SIG-M5 treated with dmso at 0.1 percent for 504 hours (cell line): ENCODE measurements at regions not wholly inside any gene's neighbourhood (a gene's known extent, or its start where the extent isn't known, plus 50 kb on each side); places are given as distances from the start of the nearest gene placed in this dataset.
"Not testable (repeated sequence)": the region's sequence is repeated elsewhere in the genome, so short reads cannot be mapped to it uniquely, and the experiment has no call there.

ENCODE experiments used
- DNase-seq: peaks from one replicate; lab custom pipeline; 2025; ENCODE audit not compliant: unreplicated experiment; lab: John Stamatoyannopoulos, UW

DNA sequence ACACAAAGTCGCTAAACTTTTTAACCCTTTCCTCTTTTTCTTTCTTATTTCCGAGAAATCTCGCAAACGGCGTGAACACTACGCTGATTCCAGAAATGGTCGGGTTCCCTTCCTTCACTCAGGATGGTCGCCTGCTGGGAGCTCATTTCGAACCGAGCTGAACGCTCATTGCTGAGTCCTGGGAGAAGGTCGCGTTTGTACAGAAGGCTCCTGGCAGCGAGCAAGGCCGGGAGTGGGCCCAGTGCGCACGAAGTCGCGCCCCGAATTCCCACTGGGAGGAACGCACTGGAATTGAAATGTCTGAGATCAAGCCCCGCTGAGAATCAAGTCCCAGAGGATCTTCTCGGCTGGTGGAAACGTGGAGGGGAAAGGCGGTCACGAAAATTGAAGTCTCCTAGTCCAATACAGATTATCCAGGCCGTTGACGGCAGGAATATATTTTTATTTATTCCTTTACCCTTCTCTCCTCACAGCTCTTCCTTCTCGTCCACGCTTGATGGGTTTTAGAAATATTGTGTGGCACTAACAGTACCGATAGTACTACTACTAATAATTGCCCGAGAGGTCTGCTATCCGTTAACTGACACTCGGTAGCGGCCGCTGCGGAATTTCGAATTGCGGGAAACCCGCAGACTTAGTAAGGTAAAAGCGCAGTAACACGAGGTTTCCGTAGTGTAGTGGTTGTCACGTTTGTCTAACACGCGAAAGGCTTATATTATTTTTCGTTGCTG is 207.2 kb upstream of the ZNF184 start:
- DNase-seq: no peak

DNA sequence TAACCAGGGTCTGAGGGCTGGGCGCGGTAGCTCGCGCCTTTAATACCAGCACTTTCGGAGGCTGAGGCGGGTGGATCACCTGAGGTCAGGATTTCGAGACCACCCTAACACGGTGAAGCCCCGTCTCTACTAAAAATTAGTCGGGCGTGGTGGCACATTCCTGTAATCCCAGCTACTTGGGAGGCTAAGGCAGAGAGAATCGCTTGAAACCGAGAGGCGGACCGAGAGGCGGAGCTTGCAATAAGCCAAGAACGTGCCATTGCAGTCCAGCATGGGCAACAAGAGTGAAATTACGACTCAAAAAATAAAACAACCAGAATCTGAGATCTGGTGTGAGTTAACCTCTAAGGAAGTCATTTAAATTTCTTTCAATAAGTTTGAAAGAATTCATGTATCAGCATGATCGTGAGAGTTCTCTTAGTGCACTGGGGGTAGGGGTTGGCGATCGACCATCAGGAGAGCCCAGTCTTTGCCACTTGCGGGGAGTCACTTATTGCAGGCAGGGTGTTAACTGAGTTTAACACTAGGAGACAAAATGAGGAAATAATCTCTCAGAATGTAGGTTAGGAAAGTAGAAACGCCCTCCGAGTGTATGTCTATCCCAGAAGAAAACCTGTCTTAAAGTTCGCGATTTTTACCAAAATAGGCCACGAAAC is 206.5 kb upstream of the ZNF184 start:
- DNase-seq: peak; percentile 38

- no peak for DNase-seq
Observed at GRCh38 chr6:27678469-27678868, 205.6 kb upstream of the ZNF184 start.

GRCh38 chr6:27674882-27675281 is 202.0 kb upstream of the ZNF184 start:
- DNase-seq: no peak

DNA sequence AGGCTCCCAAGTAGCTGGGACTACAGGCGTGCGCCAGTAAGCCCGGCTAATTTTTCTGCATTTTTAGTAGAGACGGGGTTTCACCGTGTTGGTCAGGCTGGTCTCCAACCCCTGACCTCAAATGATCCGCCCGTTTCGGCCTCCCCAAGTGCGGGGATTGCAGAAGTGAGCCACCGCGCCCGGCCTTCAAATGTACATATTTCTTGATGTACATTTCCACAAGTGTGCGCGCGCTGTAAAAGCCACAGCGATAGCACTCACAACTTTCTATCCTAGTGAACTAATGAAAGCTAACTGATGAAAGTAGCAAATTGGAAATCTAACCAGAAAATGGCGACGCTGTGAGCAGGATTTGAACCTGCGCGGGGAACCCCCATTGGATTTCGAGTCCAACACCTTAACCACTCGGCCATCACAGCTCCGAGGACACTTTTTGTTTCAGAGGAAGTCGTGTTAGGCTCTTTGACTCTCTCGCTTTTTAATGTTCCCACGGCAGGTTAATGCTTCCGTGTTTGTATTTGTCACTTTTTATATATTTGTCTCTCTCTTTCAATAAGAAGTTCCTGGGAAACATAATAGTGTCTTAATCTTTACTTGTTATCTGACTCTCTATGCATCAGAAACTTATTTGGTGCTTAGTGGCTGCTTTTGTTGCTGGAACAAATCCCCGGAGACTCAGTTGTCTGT is 199.4 kb upstream of the ZNF184 start:
- peak; percentile 43 for DNase-seq

- peak; percentile 30 for DNase-seq
Observed at GRCh38 chr6:27669624-27670301, 196.9 kb upstream of the ZNF184 start.

DNA sequence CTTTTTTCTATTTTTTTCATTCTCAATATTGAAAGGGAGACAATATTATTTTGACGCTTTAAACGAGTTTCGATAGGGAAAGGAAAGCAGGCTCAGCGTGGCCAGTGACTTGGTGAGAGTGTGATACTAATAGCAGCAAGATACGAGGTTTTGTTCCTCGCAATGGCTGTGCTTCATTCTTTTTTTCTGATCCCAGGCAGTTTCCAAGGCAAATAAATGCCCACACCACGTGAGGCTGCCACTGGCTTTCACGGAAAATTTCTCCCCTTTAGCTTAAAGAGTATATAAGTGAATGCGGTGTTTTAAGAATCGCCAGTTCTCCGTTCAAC is 196.4 kb upstream of the ZNF184 start:
- peak; percentile 35 for DNase-seq

DNA sequence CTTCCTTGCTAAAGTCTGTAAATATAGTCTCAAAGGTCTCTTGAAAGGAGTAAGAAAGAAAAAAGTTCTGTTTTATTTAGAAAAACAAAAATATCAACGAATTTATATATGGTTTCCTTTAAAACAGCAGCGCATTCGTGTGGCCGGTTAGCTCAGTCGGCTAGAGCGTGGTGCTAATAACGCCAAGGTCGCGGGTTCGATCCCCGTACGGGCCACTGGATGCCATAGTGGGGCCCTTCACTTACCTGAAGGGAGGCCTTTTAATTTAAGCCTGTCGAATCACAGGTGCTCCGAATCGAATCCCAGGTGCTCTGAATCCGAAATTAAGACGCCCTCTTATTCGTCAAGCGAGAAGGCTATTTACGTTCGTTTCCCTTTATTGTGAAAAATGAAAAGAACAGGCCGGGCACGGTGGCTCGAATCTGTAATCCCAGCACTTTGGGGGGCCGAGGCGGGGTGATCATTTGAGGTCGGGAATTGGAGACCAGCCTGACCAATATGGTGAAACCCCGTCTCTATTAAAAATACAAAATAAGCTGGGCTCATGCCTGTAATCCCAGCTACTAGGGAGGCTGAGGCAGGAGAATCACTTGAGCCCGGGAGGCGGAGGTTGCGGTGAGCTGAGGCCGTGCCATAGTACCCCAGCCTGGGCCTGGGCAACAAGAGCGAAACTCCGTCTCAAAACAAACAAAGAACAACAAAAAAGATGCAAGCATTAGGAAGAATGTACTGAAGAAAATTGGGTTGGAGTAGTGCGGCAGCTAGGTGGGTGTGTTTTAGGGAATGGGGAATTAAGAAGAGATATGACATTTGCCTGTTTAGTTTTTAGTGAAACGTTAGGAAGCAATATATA is 195.8 kb upstream of the ZNF184 start:
- DNase-seq: peak; percentile 58

DNA sequence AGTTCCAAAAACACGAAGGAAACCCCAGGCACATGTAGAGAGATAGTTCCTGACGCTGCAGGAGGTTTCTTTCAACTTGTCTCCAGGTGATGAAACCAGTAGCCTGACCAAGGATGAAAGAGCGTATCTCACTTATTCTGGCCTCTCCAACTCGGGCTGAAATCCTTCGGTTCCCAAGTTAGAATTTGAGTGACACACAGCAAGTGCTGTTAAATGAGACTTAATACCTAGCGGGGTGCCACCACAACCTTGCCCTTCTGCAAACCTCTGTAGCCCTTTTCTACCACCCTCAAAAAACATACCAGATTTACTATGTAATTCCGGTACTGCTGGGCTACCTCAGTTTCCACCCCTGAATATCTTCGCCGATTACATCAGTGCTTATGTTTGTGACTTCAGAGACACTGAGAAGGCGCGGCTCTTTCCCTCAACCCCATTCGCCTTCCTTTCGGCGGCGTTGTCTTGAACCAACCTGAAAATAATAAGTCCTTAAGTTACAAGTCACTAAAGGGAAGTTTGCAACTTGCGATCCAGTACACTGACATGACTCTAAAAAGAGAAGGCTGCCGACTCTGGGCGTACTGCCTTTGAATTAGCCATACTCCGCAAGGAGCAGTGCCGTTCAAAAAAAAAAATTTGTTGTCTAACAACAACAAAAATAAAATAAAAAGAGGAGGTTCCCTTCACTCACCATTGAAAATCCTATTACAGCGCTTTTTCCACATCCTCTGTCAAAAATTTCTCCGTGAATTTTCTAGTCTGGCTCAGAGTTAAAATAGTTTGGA is 194.9 kb upstream of the ZNF184 start:
- peak; percentile 50 for DNase-seq

GRCh38 chr6:27667016-27667656 is 194.2 kb upstream of the ZNF184 start:
- no peak for DNase-seq

GRCh38 chr6:27662769-27663168 is 189.9 kb upstream of the ZNF184 start:
- no peak for DNase-seq

GRCh38 chr6:27662212-27662611 is 189.3 kb upstream of the ZNF184 start:
- DNase-seq: not testable (repeated sequence)

GRCh38 chr6:27653143-27653825 is 180.4 kb upstream of the ZNF184 start:
- DNase-seq: not testable (repeated sequence)

DNA sequence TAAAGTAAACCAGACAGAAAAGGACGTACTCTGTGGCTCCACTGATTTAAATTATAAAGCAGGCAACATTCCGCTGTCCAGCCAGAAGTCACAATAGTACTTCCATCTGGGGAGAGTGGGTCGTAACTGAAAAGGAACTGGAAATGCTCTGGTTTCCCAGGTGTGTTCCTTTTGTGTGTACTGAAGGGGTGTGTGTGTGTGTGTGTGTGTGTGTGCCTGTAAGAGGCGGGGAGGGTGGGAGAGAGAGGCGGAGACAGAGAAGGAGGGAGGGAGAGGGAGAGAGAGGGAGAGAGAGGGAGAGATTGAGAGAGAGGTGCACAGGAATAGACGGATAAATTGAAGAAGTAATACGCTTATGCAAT is 178.4 kb upstream of the ZNF184 start:
- DNase-seq: no peak

DNA sequence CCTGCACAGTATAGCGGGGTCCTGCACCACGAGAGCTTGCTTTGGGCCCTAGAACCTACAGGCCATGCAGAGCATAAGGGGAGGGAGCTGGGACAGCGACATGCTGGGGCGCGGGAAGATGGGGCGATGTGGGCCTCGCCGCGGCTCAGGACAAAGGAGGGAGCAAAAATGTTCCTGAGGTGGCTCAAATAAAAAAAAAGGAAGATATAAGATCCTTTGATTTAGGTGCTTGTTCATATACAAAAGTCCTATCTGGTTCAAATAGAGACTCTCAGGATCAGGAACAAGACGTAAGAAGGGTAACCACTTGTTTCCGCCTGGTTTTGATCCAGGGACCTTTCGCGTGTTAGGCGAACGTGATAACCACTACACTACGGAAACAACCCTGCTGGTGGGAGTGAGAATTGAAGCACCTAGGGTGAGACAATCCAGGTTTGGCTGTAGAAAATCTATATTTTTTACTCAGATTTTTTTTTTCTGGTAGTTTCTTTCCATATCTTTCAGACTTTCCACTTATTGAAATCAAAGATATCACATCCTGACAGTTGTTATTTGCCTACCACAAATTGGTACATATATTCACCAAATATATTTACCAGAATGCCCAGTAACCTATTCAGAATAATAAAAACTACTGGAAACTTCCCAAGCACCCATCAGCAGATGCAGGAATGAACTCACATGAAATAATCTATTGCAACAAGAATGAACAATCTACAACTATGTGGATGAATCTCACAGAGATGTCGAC is 177.9 kb upstream of the ZNF184 start:
- DNase-seq: peak; percentile 34

GRCh38 chr6:27644528-27644927 is 171.6 kb upstream of the ZNF184 start:
- no peak for DNase-seq

DNA sequence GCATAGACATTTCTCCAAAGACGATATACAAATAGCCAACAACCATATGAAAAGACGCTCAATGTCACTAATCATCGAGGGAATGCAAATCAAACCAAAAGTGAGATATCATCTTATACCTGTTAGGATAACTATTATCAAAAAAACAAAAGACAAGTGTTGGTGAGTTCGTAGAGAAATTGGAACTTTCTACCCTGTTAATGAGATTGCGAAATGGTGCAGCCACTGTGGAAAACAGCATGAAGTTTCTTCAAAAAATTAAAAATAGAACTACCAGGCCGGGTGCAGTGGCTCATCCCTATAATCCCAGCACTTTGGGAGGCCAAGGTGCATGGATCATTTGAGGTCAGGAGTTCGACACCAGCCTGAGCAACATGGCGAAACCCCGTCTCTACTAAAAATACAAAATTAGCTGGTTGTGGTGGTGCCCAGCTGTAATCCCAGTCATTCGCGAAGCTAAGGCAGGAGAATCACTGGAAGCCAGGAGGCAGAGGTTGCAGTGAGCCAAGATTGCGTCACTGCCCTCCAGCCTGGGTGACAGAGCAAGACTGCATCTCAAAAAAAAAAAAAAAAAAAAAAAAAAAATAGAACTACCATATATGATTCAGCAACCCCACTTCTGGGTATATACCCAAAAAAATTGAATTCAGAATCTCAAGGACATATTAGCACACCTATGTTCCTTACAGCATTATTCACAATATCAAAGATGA is 170.0 kb upstream of the ZNF184 start:
- no peak for DNase-seq

DNA sequence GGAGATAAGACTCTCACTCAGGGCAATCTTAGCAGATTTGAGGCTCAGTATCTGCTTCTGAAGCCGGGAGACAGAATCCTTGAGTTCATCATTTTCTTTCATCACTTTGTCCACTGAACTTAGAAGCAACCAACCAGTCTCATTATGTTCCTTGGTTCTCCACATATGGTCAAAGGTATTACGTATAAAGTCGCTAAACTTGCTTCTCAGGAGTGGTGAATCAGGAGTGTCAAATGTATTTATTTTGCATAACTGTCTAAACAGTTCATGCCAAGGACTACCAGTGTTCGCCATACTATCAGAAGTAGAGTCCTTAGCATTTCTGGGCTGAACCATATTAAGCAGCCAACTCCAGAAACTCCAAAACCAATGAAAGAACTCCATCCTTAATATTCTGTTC is 163.0 kb upstream of the ZNF184 start:
- DNase-seq: not testable (repeated sequence)
